Mesenchymal stem cell (in vitro differentiated cells and primary cell): ENCODE measurements at regions not wholly inside any gene's neighbourhood (a gene's known extent, or its start where the extent isn't known, plus 50 kb on each side); places are given as distances from the start of the nearest gene placed in this dataset.

Experiments
- DNase-seq: peaks from one replicate; pipeline ENCODE4 v3.0.0-alpha.2; 2013
- H2AFZ ChIP-seq: one replicate; pipeline ENCODE4 v1.6.1; 2013; ENCODE audit warnings: low read depth, mild to moderate bottlenecking, control low read depth, inconsistent platforms, low read length, moderate library complexity
- H2AK5ac ChIP-seq: 2 replicates; pipeline ENCODE4 v1.6.1; 2013; ENCODE audit warnings: low read length, moderate library complexity, mild to moderate bottlenecking, inconsistent platforms; ENCODE audit not compliant: severe bottlenecking
- H2BK120ac ChIP-seq: one replicate; pipeline ENCODE4 v1.6.1; 2013; ENCODE audit warnings: low read depth, mild to moderate bottlenecking, inconsistent platforms, low read length, moderate library complexity
- H2BK12ac ChIP-seq, 2 experiments: one replicate each; pipeline ENCODE4 v1.6.1; 2013; ENCODE audit warnings: inconsistent platforms in 2 of 2, low read length in 2 of 2, mild to moderate bottlenecking in 2 of 2, moderate library complexity in 2 of 2, control low read depth in 1 of 2
- H2BK15ac ChIP-seq: one replicate; pipeline ENCODE4 v1.6.1; 2013; ENCODE audit warnings: mild to moderate bottlenecking, low read depth, inconsistent platforms; ENCODE audit not compliant: poor library complexity, severe bottlenecking
- H2BK5ac ChIP-seq: 2 replicates; pipeline ENCODE4 v1.6.1; 2013; ENCODE audit warnings: low read depth, mild to moderate bottlenecking, low read length, control low read depth, inconsistent platforms; ENCODE audit not compliant: poor library complexity, severe bottlenecking
- H3K14ac ChIP-seq, 2 experiments: one replicate each; pipeline ENCODE4 v1.6.1; 2013; ENCODE audit warnings: inconsistent platforms in 2 of 2, low read length in 2 of 2, control low read depth in 1 of 2, mild to moderate bottlenecking in 1 of 2, moderate library complexity in 1 of 2
- H3K18ac ChIP-seq, 2 experiments: one replicate each; pipeline ENCODE4 v1.6.1; 2013; ENCODE audit warnings: inconsistent platforms in 2 of 2, low read length in 2 of 2, control low read depth in 1 of 2, low read depth in 1 of 2, mild to moderate bottlenecking in 1 of 2
- H3K23ac ChIP-seq, 2 experiments: one replicate each; pipeline ENCODE4 v1.6.1; 2013; ENCODE audit warnings: inconsistent platforms in 2 of 2, low read length in 2 of 2, mild to moderate bottlenecking in 2 of 2, moderate library complexity in 2 of 2, control low read depth in 1 of 2
- H3K27ac ChIP-seq: 2 replicates; pipeline ENCODE4 v1.5.1; 2013; ENCODE audit warnings: mild to moderate bottlenecking, moderate library complexity, low read length, control low read depth, inconsistent platforms; ENCODE audit not compliant: poor library complexity, severe bottlenecking
- H3K27me3 ChIP-seq, 2 experiments: 2 replicates each; pipeline versions ENCODE4 v1.6.1 to v1.7.0; 2013; ENCODE audit warnings: low read length in 2 of 2, mild to moderate bottlenecking in 2 of 2, moderate library complexity in 2 of 2, control low read depth in 1 of 2, inconsistent platforms in 1 of 2; ENCODE audit not compliant: control insufficient read depth in 1 of 2, insufficient read depth in 1 of 2
- H3K36me3 ChIP-seq, 2 experiments: 2 replicates each; pipeline versions ENCODE4 v1.6.1 to v1.7.0; 2013; ENCODE audit warnings: low read length in 2 of 2, control low read depth in 1 of 2, inconsistent platforms in 1 of 2, low read depth in 1 of 2, mild to moderate bottlenecking in 1 of 2; ENCODE audit not compliant: insufficient read depth in 2 of 2, control insufficient read depth in 1 of 2
- H3K4ac ChIP-seq, 2 experiments: one replicate each; pipeline ENCODE4 v1.6.1; 2013; ENCODE audit warnings: inconsistent platforms in 2 of 2, low read length in 2 of 2, mild to moderate bottlenecking in 2 of 2, moderate library complexity in 2 of 2, control low read depth in 1 of 2, low read depth in 1 of 2
- H3K4me1 ChIP-seq: 2 replicates; pipeline ENCODE4 v1.6.1; 2013; ENCODE audit warnings: low read depth, low read length, control low read depth; ENCODE audit not compliant: control insufficient read depth, insufficient read depth
- H3K4me2 ChIP-seq: 2 replicates; pipeline ENCODE4 v1.6.1; 2013; ENCODE audit warnings: low read length, mild to moderate bottlenecking, inconsistent platforms; ENCODE audit not compliant: poor library complexity, severe bottlenecking
- H3K4me3 ChIP-seq, 2 experiments: 2 replicates each; pipeline versions ENCODE4 v1.5.1 to v1.7.0; 2013; ENCODE audit warnings: low read length in 2 of 2, mild to moderate bottlenecking in 2 of 2, control low read depth in 1 of 2, low read depth in 1 of 2; ENCODE audit not compliant: insufficient read depth in 1 of 2
- H3K79me1 ChIP-seq: replicated peaks from 2 replicates; pipeline ENCODE4 v1.6.1; 2013; ENCODE audit warnings: mild to moderate bottlenecking, control low read depth, low read length, inconsistent platforms; ENCODE audit not compliant: poor library complexity, severe bottlenecking
- H3K9ac ChIP-seq: 2 replicates; pipeline ENCODE4 v1.7.0; 2013; ENCODE audit warnings: mild to moderate bottlenecking, low read length, moderate library complexity
- H3K9me3 ChIP-seq: 2 replicates; pipeline ENCODE4 v1.7.0; 2013; ENCODE audit warnings: mild to moderate bottlenecking, low read length; ENCODE audit not compliant: control insufficient read depth
- H4K8ac ChIP-seq: one replicate; pipeline ENCODE4 v1.6.1; 2013; ENCODE audit warnings: inconsistent platforms, mild to moderate bottlenecking, low read length, moderate library complexity
- H4K91ac ChIP-seq: one replicate; pipeline ENCODE4 v1.6.1; 2013; ENCODE audit warnings: mild to moderate bottlenecking, low read length, inconsistent platforms
- WGBS: methylation state at CpG from one replicate; pipeline ENCODE4 v1.1.7; 2013; ENCODE audit warnings: mixed read lengths; 5-methylcytosine and 5-hydroxymethylcytosine counted together

DNA sequence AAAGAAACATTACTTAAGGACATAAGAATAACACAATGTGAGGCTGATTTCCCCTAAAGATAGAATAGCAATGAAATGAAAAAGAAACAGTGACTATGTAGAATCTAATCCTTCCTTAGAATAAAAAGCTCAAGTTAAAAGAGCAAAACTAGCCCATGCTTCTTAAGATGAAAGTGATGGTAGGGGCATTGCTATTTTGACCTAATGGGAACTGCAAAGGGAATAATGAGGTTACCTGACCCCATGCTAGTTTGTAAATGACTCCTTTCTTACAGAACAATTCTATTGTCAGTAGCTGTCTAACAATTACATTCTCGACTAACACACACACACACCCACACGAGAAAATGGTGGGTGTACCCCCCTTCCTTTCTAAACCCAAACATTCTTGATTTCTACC lies 575.8 kb downstream of the CSNK1G3 start:
- no peak overlapping the region for H2BK15ac ChIP-seq
- H3K4ac ChIP-seq, result no peak overlapping the region
- H2BK12ac ChIP-seq, result no peak overlapping the region
- no peak for DNase-seq
- H3K27me3 ChIP-seq, result no peaks in the 10 kb centered on the region
- H4K91ac ChIP-seq, result no peak overlapping the region
- no peak overlapping the region for H3K27ac ChIP-seq
- H4K8ac ChIP-seq, result no peak overlapping the region
- H3K23ac ChIP-seq, result no peak overlapping the region
- H3K9me3 ChIP-seq, result no peaks in the 10 kb centered on the region
- no peak overlapping the region for H2BK5ac ChIP-seq
- H2AFZ ChIP-seq, result no peak overlapping the region
- H3K4me3 ChIP-seq, result no peak overlapping the region
- 72% methylated on average over 2 of the region's 2 CpGs for WGBS
- no peak overlapping the region for H2BK120ac ChIP-seq
- H3K18ac ChIP-seq, result no peak overlapping the region
- no peak overlapping the region for H3K4me2 ChIP-seq
- no peak overlapping the region for H2AK5ac ChIP-seq
- H3K9ac ChIP-seq, result no peak overlapping the region
- H3K4me1 ChIP-seq, result no peaks in the 10 kb centered on the region
- H3K14ac ChIP-seq, result no peak overlapping the region
- no peaks in the 10 kb centered on the region for H3K36me3 ChIP-seq
- no peaks in the 10 kb centered on the region for H3K79me1 ChIP-seq

DNA sequence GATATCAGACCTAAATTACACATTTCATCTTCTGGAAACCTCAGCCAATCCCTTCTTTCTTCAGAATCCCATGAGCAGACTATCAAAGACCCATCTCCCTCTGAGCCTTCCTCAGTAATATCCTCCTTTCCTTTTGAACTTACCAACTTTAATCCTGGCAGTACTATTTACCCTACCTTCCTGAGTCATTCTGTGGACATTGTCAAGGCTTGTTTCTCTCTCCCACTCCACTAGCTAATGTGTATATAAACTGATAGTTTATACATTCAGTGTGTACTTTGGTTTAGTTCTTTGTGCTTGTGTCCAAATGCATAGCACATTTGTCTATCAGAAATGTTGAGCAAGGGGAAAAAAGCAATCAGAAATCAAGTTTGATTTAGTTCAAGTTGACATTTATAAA lies 568.3 kb downstream of the CSNK1G3 start:
- no peak overlapping the region for H3K4ac ChIP-seq
- no peak overlapping the region for H2BK120ac ChIP-seq
- no peaks in the 10 kb centered on the region for H3K4me1 ChIP-seq
- no peak overlapping the region for H3K4me2 ChIP-seq
- no peak overlapping the region for H2BK12ac ChIP-seq
- H3K4me3 ChIP-seq, result no peak overlapping the region
- H2BK15ac ChIP-seq, result no peak overlapping the region
- DNase-seq, result peak; percentile 50
- H3K9ac ChIP-seq, result no peak overlapping the region
- H4K8ac ChIP-seq, result no peak overlapping the region
- H3K9me3 ChIP-seq, result no peaks in the 10 kb centered on the region
- H3K36me3 ChIP-seq, result no peaks in the 10 kb centered on the region
- H3K14ac ChIP-seq, result no peak overlapping the region
- H2AK5ac ChIP-seq, result no peak overlapping the region
- no peak overlapping the region for H4K91ac ChIP-seq
- H2AFZ ChIP-seq, result no peak overlapping the region
- no peak overlapping the region for H3K18ac ChIP-seq
- H3K27ac ChIP-seq, result no peak overlapping the region
- no peak overlapping the region for H2BK5ac ChIP-seq
- no peak overlapping the region for H3K23ac ChIP-seq
- H3K79me1 ChIP-seq, result no peaks in the 10 kb centered on the region
- no peaks in the 10 kb centered on the region for H3K27me3 ChIP-seq

DNA sequence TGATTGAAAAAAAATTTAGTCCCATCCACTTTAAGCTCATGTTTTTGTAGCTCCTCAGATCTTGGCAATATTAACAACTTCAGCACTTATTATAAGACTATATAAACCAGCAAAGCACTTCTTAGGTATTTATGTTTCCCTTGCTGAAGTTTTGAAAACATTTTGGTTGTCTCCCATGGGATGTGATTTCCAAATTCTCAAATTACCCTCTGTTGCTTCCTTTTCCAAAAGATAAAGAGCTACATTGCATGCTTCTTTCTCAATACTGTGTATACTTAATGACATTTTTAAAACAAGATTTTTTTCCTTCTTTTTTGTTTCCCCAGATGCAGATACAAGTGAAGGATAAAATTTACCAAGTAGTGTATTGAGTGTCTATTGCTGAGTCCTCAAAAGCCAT lies 567.1 kb downstream of the CSNK1G3 start:
- no peak for DNase-seq
- Histone ChIP-seq H3K4me2 (no peak overlapping the region), H4K91ac (no peak overlapping the region), H3K23ac (no peak overlapping the region), H3K9me3 (no peaks in the 10 kb centered on the region), H3K27ac (no peak overlapping the region), H3K4me3 (no peak overlapping the region), H2AK5ac (no peak overlapping the region), H2BK120ac (no peak overlapping the region), H3K9ac (no peak overlapping the region), H3K79me1 (no peaks in the 10 kb centered on the region), H3K27me3 (no peaks in the 10 kb centered on the region), H2BK15ac (no peak overlapping the region), H3K18ac (no peak overlapping the region), H3K36me3 (no peaks in the 10 kb centered on the region), H3K14ac (no peak overlapping the region), H2AFZ (no peak overlapping the region), H3K4ac (no peak overlapping the region), H4K8ac (no peak overlapping the region), H3K4me1 (no peaks in the 10 kb centered on the region), H2BK12ac (no peak overlapping the region), H2BK5ac (no peak overlapping the region)

DNA sequence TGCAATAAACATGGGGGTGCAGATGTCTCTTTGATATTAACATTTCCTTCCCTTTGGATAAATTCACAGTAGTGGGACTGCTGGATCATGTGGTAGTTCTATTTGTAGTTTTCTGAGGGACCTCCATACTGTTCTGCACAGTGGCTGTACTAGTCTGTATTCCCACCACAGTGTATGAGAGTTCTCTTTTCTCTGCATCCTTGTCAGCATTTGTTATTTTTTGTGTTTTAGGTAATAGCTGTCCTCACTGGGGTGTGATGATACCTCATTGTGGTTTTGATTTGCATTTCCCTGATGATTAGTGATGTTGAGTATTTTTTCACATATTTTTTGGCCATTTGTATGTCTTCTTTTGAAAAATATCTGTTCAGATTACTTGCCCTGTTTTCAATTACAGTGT lies 562.5 kb downstream of the CSNK1G3 start:
- Histone ChIP-seq H3K23ac (no peak overlapping the region), H2AFZ (no peak overlapping the region), H3K79me1 (no peaks in the 10 kb centered on the region), H3K4me3 (no peak overlapping the region), H3K4ac (no peak overlapping the region), H3K4me1 (no peaks in the 10 kb centered on the region), H3K4me2 (no peak overlapping the region), H3K27me3 (no peaks in the 10 kb centered on the region), H3K9me3 (no peaks in the 10 kb centered on the region), H3K9ac (no peak overlapping the region), H3K14ac (no peak overlapping the region), H2BK15ac (no peak overlapping the region), H3K36me3 (no peaks in the 10 kb centered on the region), H3K18ac (no peak overlapping the region), H2AK5ac (no peak overlapping the region), H4K8ac (no peak overlapping the region), H4K91ac (no peak overlapping the region), H2BK12ac (no peak overlapping the region), H3K27ac (no peak overlapping the region), H2BK5ac (no peak overlapping the region), H2BK120ac (no peak overlapping the region)
- no peak for DNase-seq
